Muscle of arm (tissue), 1 donor: ENCODE measurements at regions not wholly inside any gene's neighbourhood (a gene's known extent, or its start where the extent isn't known, plus 50 kb on each side); places are given as distances from the start of the nearest gene placed in this dataset.
"Not testable (repeated sequence)": the region's sequence is repeated elsewhere in the genome, so short reads cannot be mapped to it uniquely, and the experiment has no call there.

Experiments
- DNase-seq: peaks from one replicate; pipeline ENCODE4 v3.0.0-alpha.2; 2013

GRCh38 chr3:94507354-94507753, 444.5 kb downstream of the NSUN3 start:
- DNase-seq = not testable (repeated sequence)

- DNase-seq = no peak
These were observed 450.0 kb downstream of the NSUN3 start for GRCh38 chr3:94512876-94513275.

GRCh38 chr3:94513600-94513999, 450.7 kb downstream of the NSUN3 start:
- no peak for DNase-seq

- DNase-seq = no peak
These were observed 453.1 kb downstream of the NSUN3 start for GRCh38 chr3:94515983-94516382.

GRCh38 chr3:94520364-94520763, 457.5 kb downstream of the NSUN3 start:
- DNase-seq = no peak

GRCh38 chr3:94522488-94522887, 459.6 kb downstream of the NSUN3 start:
- no peak for DNase-seq

GRCh38 chr3:94524102-94524919, 461.4 kb downstream of the NSUN3 start:
- no peak for DNase-seq

GRCh38 chr3:94525043-94525442, 462.2 kb downstream of the NSUN3 start:
- peak; percentile 25 for DNase-seq

- no peak for DNase-seq
These were observed 467.0 kb downstream of the NSUN3 start for GRCh38 chr3:94529816-94530215.

GRCh38 chr3:94532951-94533350, 470.1 kb downstream of the NSUN3 start:
- no peak for DNase-seq

- DNase-seq = no peak
These were observed 477.1 kb downstream of the NSUN3 start for GRCh38 chr3:94539937-94540336.

GRCh38 chr3:94543161-94543560, 480.3 kb downstream of the NSUN3 start:
- DNase-seq = no peak

GRCh38 chr3:94544131-94544789, 481.4 kb downstream of the NSUN3 start:
- DNase-seq = no peak

- no peak for DNase-seq
These were observed 485.9 kb downstream of the NSUN3 start for GRCh38 chr3:94548581-94549316.

- DNase-seq = no peak
These were observed 498.2 kb downstream of the NSUN3 start for GRCh38 chr3:94561094-94561493.

GRCh38 chr3:94564247-94564646, 501.4 kb downstream of the NSUN3 start:
- DNase-seq = no peak

- DNase-seq = no peak
These were observed 505.2 kb downstream of the NSUN3 start for GRCh38 chr3:94568041-94568440.

GRCh38 chr3:94573337-94573736, 510.5 kb downstream of the NSUN3 start:
- no peak for DNase-seq

GRCh38 chr3:94587291-94587690, 524.4 kb downstream of the NSUN3 start:
- DNase-seq = no peak

- DNase-seq = no peak
These were observed 530.8 kb downstream of the NSUN3 start for GRCh38 chr3:94593526-94594150.

- no peak for DNase-seq
These were observed 533.3 kb downstream of the NSUN3 start for GRCh38 chr3:94596141-94596540.

- DNase-seq = no peak
These were observed 534.2 kb downstream of the NSUN3 start for GRCh38 chr3:94596887-94597566.
